Bone marrow (tissue), 2 donors: ENCODE measurements at regions not wholly inside any gene's neighbourhood (a gene's known extent, or its start where the extent isn't known, plus 50 kb on each side); places are given as distances from the start of the nearest gene placed in this dataset.

ENCODE experiments used
- DNase-seq, 2 donors: peaks; one replicate each; lab custom pipeline; 2025; lab: John Stamatoyannopoulos, UW

GRCh38 chr11:29310725-29311342, 706.0 kb downstream of the KCNA4 start:
- no peak for DNase-seq

GRCh38 chr11:29309992-29310391, 706.8 kb downstream of the KCNA4 start:
- no peak for DNase-seq

GRCh38 chr11:29306527-29306926, 710.3 kb downstream of the KCNA4 start:
- no peak for DNase-seq

- DNase-seq: no peak
Measured at GRCh38 chr11:29305456-29306232, 711.2 kb downstream of the KCNA4 start.

- DNase-seq: no peak
Measured at GRCh38 chr11:29300420-29300819, 716.4 kb downstream of the KCNA4 start.

GRCh38 chr11:29296680-29297079, 720.1 kb downstream of the KCNA4 start:
- DNase-seq: no peak

GRCh38 chr11:29293825-29294224, 723.0 kb downstream of the KCNA4 start:
- DNase-seq: no peak

GRCh38 chr11:29282088-29282487, 734.7 kb downstream of the KCNA4 start:
- DNase-seq: no peak

- no peak for DNase-seq
Measured at GRCh38 chr11:29281271-29281777, 735.5 kb downstream of the KCNA4 start.

GRCh38 chr11:29280452-29280851, 736.4 kb downstream of the KCNA4 start:
- DNase-seq: no peak

- no peak for DNase-seq
Measured at GRCh38 chr11:29279716-29280115, 737.1 kb downstream of the KCNA4 start.

GRCh38 chr11:29272019-29272654, 744.7 kb downstream of the KCNA4 start:
- DNase-seq: no peak

GRCh38 chr11:29271616-29272015, 745.2 kb downstream of the KCNA4 start:
- DNase-seq: no peak

- no peak for DNase-seq
Measured at GRCh38 chr11:29268733-29269132, 748.1 kb downstream of the KCNA4 start.

- no peak for DNase-seq
Measured at GRCh38 chr11:29265792-29266191, 751.0 kb downstream of the KCNA4 start.

GRCh38 chr11:29265381-29265780, 751.4 kb downstream of the KCNA4 start:
- no peak for DNase-seq

GRCh38 chr11:29263971-29264682, 752.7 kb downstream of the KCNA4 start:
- no peak for DNase-seq

- no peak for DNase-seq
Measured at GRCh38 chr11:29261831-29262230, 755.0 kb downstream of the KCNA4 start.

GRCh38 chr11:29260939-29261705, 755.7 kb downstream of the KCNA4 start:
- DNase-seq: no peak

- no peak for DNase-seq
Measured at GRCh38 chr11:29258411-29258810, 758.4 kb downstream of the KCNA4 start.

- DNase-seq: no peak
Measured at GRCh38 chr11:29256580-29256979, 760.2 kb downstream of the KCNA4 start.

GRCh38 chr11:29255401-29255800, 761.4 kb downstream of the KCNA4 start:
- DNase-seq: no peak
